HepG2 (cell line): ENCODE measurements at regions not wholly inside any gene's neighbourhood (a gene's known extent, or its start where the extent isn't known, plus 50 kb on each side); places are given as distances from the start of the nearest gene placed in this dataset.
"Not testable (repeated sequence)": the region's sequence is repeated elsewhere in the genome, so short reads cannot be mapped to it uniquely, and the experiment has no call there.

Source experiments
- ATAC-seq: fragments of 200-7000 bp; cut with Tn5 transposase; 3 replicates; pipeline ENCODE4 v1.9.1; 2020; ENCODE audit warnings: mild to moderate bottlenecking, moderate library complexity
- BruUV-seq: library from RNA; stranded (reverse); fragments of 400-500 nt; replicated peaks from 2 replicates; lab custom pipeline; 2021; lab: Mats Ljungman, UMichigan
- CTCF ChIA-PET: fragments of 300-600 bp; formaldehyde crosslinking; extraction: SDS; loops from one replicate; lab custom pipeline; 2021; ENCODE audit warnings: low total read pairs, inconsistent platforms, low intra/inter-chr PET ratio; lab: Yijun Ruan, JAX
- POLR2A ChIA-PET: fragments of 350-600 bp; sonication (Branson Sonifier 250); formaldehyde crosslinking; loops from one replicate; lab custom pipeline; 2020; ENCODE audit warnings: antibody characterized with exemption, inconsistent platforms; lab: Yijun Ruan, JAX
- DNase-seq: peaks from one replicate; pipeline ENCODE4 v3.0.0-alpha.2; 2015; ENCODE audit warnings: low spot score
- FAIRE-seq: peaks from 3 replicates; lab custom pipeline; 2011; peaks lifted over from hg19 to GRCh38; lab: Jason Lieb, UNC
- H2AFZ ChIP-seq: one replicate; pipeline ENCODE4 v1.6.1; 2011; ENCODE audit warnings: low read length, inconsistent platforms
- H3K27ac ChIP-seq: fragments of 300-600 bp; 3 replicates; pipeline ENCODE4 v1.8.0; 2011; ENCODE audit warnings: mixed run types, mild to moderate bottlenecking, mixed read lengths, low read length, inconsistent platforms; ENCODE audit not compliant: insufficient read depth; ENCODE audit errors: extremely low read length
- H3K27me3 ChIP-seq, 2 experiments: fragments of 200-600 bp in 1 of 2; 2 replicates in 1 of 2; 3 replicates in 1 of 2; pipeline versions ENCODE4 v1.6.0 to v1.8.0; 2011; ENCODE audit warnings: low read length in 2 of 2, mild to moderate bottlenecking in 2 of 2, moderate library complexity in 2 of 2, inconsistent platforms in 1 of 2; ENCODE audit not compliant: insufficient read depth in 2 of 2, control insufficient read depth in 1 of 2
- H3K36me3 ChIP-seq, 2 experiments: fragments of 200-600 bp in 1 of 2; replicated peaks in 1 of 2; 2 replicates in 1 of 2; 3 replicates in 1 of 2; pipeline versions ENCODE4 v1.5.1 to v1.8.0; 2011; ENCODE audit warnings: low read length in 2 of 2, inconsistent platforms in 1 of 2; ENCODE audit not compliant: insufficient read depth in 2 of 2, control insufficient read depth in 1 of 2
- H3K4me1 ChIP-seq: 2 replicates; pipeline ENCODE4 v1.5.1; 2012; ENCODE audit warnings: low read length, inconsistent platforms; ENCODE audit not compliant: insufficient read depth
- H3K4me2 ChIP-seq: 2 replicates; pipeline ENCODE4 v1.6.0; 2011; ENCODE audit warnings: low read depth, low read length, inconsistent platforms
- H3K4me3 ChIP-seq, 3 experiments: fragments of 200-600 bp in 1 of 3; sonication (generic), shearing (Covaris generic) in 1 of 3; replicated peaks in 1 of 3; 2 replicates each; pipeline ENCODE4 v1.5.1; 2011 to 2016; ENCODE audit warnings: low read length in 3 of 3, inconsistent platforms in 2 of 3, low read depth in 2 of 3, mild to moderate bottlenecking in 2 of 3, control low read depth in 1 of 3, mixed read lengths in 1 of 3; ENCODE audit not compliant: insufficient read depth in 1 of 3
- H3K79me2 ChIP-seq: one replicate; pipeline ENCODE4 v1.6.1; 2011; ENCODE audit warnings: low read length, inconsistent platforms; ENCODE audit not compliant: insufficient read depth
- H3K9ac ChIP-seq: 2 replicates; pipeline ENCODE4 v1.6.0; 2011; ENCODE audit warnings: mild to moderate bottlenecking, low read depth, low read length, inconsistent platforms; ENCODE audit not compliant: insufficient read depth
- H3K9me3 ChIP-seq: 2 replicates; pipeline ENCODE4 v1.5.1; 2012; ENCODE audit warnings: mild to moderate bottlenecking, low read length
- H4K20me1 ChIP-seq: 2 replicates; pipeline ENCODE4 v1.6.0; 2011; ENCODE audit warnings: inconsistent platforms, mild to moderate bottlenecking, low read length, moderate library complexity; ENCODE audit not compliant: insufficient read depth
- ATF7-NPFF ChIP-seq: sonication (generic); formaldehyde crosslinking; IDR thresholded peaks from 2 replicates; pipeline ENCODE4 v1.8.1; 2023; ENCODE audit warnings: mild to moderate bottlenecking, low read depth, missing genetic modification reagents, moderate library complexity
- FOXP1 ChIP-seq, 2 experiments: fragments of 450-650 bp in 1 of 2; IDR thresholded peaks; 2 replicates each; pipeline ENCODE4 v1.6.1; 2017 to 2018; ENCODE audit warnings: antibody characterized with exemption in 1 of 2
- MIXL1 ChIP-seq: IDR thresholded peaks from 2 replicates; pipeline ENCODE4 v1.6.1; 2016
- PAF1 ChIP-seq: IDR thresholded peaks from 2 replicates; pipeline ENCODE4 v1.6.1; 2016; ENCODE audit warnings: missing genetic modification reagents, missing compliant biosample characterization
- ZNF317 ChIP-seq: sonication (generic); formaldehyde crosslinking; IDR thresholded peaks from 2 replicates; pipeline ENCODE4 v1.5.0; 2020; ENCODE audit warnings: mild to moderate bottlenecking, missing genetic modification reagents
- ZNF761 ChIP-seq: sonication (generic); formaldehyde crosslinking; conservative IDR thresholded peaks from 2 replicates; pipeline ENCODE4 v1.4.0; 2020; ENCODE audit warnings: mild to moderate bottlenecking, missing genetic modification reagents
- WGBS: methylation state at CpG from one replicate; pipeline ENCODE4 v1.1.6; 2017; ENCODE audit warnings: low lambda C conversion rate; 5-methylcytosine and 5-hydroxymethylcytosine counted together
- in situ Hi-C: cut with HindIII; loops from 2 replicates; pipeline ENCODE4 v1.10.0; 2017; ENCODE audit warnings: low pct_unique_long_range_greater_than_20kb; ENCODE audit not compliant: extremely low pct_ligation_motif_present
- intact Hi-C: fragments of 100-400 bp; cut with micrococcal nuclease; formaldehyde crosslinking; loops from one replicate; pipeline ENCODE4 v1.10.0; 2022; ENCODE audit not compliant: unreplicated experiment
- TF ChIP-seq, protein P1 (sequence below): sonication (generic); formaldehyde crosslinking; IDR thresholded peaks from 2 replicates; pipeline ENCODE4 v1.5.0; 2020; ENCODE audit warnings: mild to moderate bottlenecking, missing genetic modification reagents

DNA sequence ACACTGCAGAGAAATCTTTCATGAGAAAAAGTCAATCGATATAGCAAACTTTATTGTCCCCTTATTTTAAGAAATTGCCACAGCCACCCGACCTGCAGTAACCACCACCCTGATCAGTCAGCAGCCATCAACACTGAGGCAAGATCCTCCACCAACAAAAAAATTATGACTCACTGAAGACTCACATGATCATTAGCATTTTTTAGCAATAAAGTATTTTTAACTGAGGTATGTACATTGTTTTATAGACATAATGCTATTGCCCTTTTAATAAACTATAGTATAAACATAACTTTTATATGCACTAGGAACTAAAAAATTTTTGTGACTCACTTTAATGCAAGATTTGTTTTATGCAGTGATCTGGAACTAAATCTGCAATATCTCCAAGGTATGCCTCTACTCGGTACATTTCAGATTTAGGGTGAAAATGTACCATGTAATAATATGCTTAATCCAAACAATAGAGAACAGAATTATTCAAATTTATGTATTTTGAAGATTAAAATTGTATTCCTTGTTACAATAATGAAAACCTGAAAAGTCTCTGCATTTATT is 79.2 kb upstream of the CEP126 start:
- Histone ChIP-seq H3K27ac (no peak overlapping the region), H3K36me3 (no peaks in the 10 kb centered on the region), H3K4me1 (no peaks in the 10 kb centered on the region), H3K79me2 (no peaks in the 10 kb centered on the region), H3K9me3 (no peaks in the 10 kb centered on the region), H3K27me3 (no peaks in the 10 kb centered on the region), H4K20me1 (no peaks in the 10 kb centered on the region), H3K4me3 (no peak overlapping the region), H3K4me2 (no peak overlapping the region), H2AFZ (no peak overlapping the region), H3K9ac (no peak overlapping the region)
- no peak for DNase-seq
- POLR2A ChIA-PET, result no interaction called here
- under 1% methylated on average over 3 of the region's 3 CpGs for WGBS
- CTCF ChIA-PET, result no interaction called here
- TF ChIP-seq MIXL1 (no peak), FOXP1 (IDR thresholded peaks at IDR 0.05) (no peak), FOXP1 (CRISPR knock-in tag; IDR thresholded peaks at IDR 0.05) (no peak), ZNF317 (no peak), PAF1 (CRISPR knock-in tag) (no peak), ZNF761 (CRISPR knock-in tag) (no peak), ATF7-NPFF (CRISPR knock-in tag) (no peak)
- TF ChIP-seq, protein P1, sequence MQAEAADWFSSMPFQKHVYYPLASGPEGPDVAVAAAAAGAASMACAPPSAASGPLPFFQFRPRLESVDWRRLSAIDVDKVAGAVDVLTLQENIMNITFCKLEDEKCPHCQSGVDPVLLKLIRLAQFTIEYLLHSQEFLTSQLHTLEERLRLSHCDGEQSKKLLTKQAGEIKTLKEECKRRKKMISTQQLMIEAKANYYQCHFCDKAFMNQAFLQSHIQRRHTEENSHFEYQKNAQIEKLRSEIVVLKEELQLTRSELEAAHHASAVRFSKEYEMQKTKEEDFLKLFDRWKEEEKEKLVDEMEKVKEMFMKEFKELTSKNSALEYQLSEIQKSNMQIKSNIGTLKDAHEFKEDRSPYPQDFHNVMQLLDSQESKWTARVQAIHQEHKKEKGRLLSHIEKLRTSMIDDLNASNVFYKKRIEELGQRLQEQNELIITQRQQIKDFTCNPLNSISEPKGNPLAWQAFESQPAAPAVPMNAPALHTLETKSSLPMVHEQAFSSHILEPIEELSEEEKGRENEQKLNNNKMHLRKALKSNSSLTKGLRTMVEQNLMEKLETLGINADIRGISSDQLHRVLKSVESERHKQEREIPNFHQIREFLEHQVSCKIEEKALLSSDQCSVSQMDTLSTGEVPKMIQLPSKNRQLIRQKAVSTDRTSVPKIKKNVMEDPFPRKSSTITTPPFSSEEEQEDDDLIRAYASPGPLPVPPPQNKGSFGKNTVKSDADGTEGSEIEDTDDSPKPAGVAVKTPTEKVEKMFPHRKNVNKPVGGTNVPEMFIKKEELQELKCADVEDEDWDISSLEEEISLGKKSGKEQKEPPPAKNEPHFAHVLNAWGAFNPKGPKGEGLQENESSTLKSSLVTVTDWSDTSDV (CRISPR knock-in tag), result no peak
- FAIRE-seq, result no peak
- in situ Hi-C loops, result no loop called here
- no TSS peak for BruUV-seq
- intact Hi-C loops, result no loop called here
- no peak for ATAC-seq

DNA sequence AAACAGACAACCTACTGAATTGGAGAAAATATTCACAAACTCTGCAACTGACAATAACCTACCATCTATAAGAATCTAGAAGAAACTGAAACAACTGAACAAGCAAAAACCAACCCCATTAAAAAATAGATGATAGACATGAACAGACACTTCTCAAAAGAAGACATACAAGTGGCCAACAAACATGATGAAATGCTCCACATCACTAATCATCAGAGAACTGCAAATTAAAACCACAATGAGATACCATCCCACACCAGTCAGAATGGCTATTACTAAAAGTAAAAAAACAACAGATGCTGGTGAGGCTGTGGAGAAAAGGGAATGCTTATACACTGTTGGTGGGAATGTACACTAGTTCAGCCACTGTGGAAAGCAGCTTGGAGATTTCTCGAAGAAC is 84.3 kb upstream of the CEP126 start:
- ATAC-seq, H3K9ac ChIP-seq, intact Hi-C loops, H3K36me3 ChIP-seq, H3K79me2 ChIP-seq, BruUV-seq, H3K4me2 ChIP-seq, CTCF ChIA-PET, H3K27ac ChIP-seq, H3K27me3 ChIP-seq, POLR2A ChIA-PET, H3K4me1 ChIP-seq, H3K9me3 ChIP-seq, H4K20me1 ChIP-seq, DNase-seq, in situ Hi-C loops, H2AFZ ChIP-seq, FAIRE-seq, H3K4me3 ChIP-seq: not testable (repeated sequence)
- 0% methylated on average over 1 of the region's 1 CpG for WGBS
